Activated CD4-positive, alpha-beta T cell treated with anti-CD3 and anti-CD28 coated beads for 48 hours (primary cell): ENCODE measurements at regions not wholly inside any gene's neighbourhood (a gene's known extent, or its start where the extent isn't known, plus 50 kb on each side); places are given as distances from the start of the nearest gene placed in this dataset.
A peak's percentile ranks its signal among the peaks of the same experiment; 100 is the strongest.

ENCODE experiments used
- DNase-seq: peaks from one replicate; pipeline ENCODE4 v3.0.0-alpha.2; 2020

- peak; percentile 87 for DNase-seq
These were observed 112.1 kb downstream of the ZIC5 start for GRCh38 chr13:99859178-99860177.

GRCh38 chr13:99857738-99858137 lies 113.8 kb downstream of the ZIC5 start:
- DNase-seq = no peak

GRCh38 chr13:99855526-99856420 lies 115.8 kb downstream of the ZIC5 start:
- no peak for DNase-seq

- no peak for DNase-seq
These were observed 117.2 kb downstream of the ZIC5 start for GRCh38 chr13:99854366-99854765.

- no peak for DNase-seq
These were observed 124.2 kb downstream of the ZIC5 start for GRCh38 chr13:99847318-99847750.

GRCh38 chr13:99845161-99845874 lies 126.2 kb downstream of the ZIC5 start:
- DNase-seq = no peak

- DNase-seq = no peak
These were observed 127.1 kb downstream of the ZIC5 start for GRCh38 chr13:99844421-99844820.

GRCh38 chr13:99843872-99844271 lies 127.7 kb downstream of the ZIC5 start:
- DNase-seq = no peak

GRCh38 chr13:99842405-99842804 lies 129.2 kb downstream of the ZIC5 start:
- DNase-seq = no peak

GRCh38 chr13:99836291-99836690 lies 135.3 kb downstream of the ZIC5 start:
- no peak for DNase-seq

GRCh38 chr13:99835442-99835841 lies 136.1 kb downstream of the ZIC5 start:
- no peak for DNase-seq

- no peak for DNase-seq
These were observed 137.3 kb downstream of the ZIC5 start for GRCh38 chr13:99834246-99834645.

- no peak for DNase-seq
These were observed 139.2 kb downstream of the ZIC5 start for GRCh38 chr13:99832347-99832746.

- DNase-seq = no peak
These were observed 140.6 kb downstream of the ZIC5 start for GRCh38 chr13:99830931-99831330.

- no peak for DNase-seq
These were observed 141.9 kb downstream of the ZIC5 start for GRCh38 chr13:99829593-99830239.

- DNase-seq = no peak
These were observed 142.4 kb downstream of the ZIC5 start for GRCh38 chr13:99829161-99829560.

GRCh38 chr13:99828735-99829134 lies 142.8 kb downstream of the ZIC5 start:
- DNase-seq = no peak

- DNase-seq = no peak
These were observed 143.4 kb downstream of the ZIC5 start for GRCh38 chr13:99828123-99828522.

GRCh38 chr13:99827011-99827772 lies 144.4 kb downstream of the ZIC5 start:
- DNase-seq = no peak

GRCh38 chr13:99823961-99824360 lies 147.6 kb downstream of the ZIC5 start:
- no peak for DNase-seq

GRCh38 chr13:99822820-99823219 lies 148.7 kb downstream of the ZIC5 start:
- no peak for DNase-seq

- DNase-seq = no peak
These were observed 149.8 kb downstream of the ZIC5 start for GRCh38 chr13:99821741-99822140.
